ENCODE measurements at regions not wholly inside any gene's neighbourhood (a gene's known extent, or its start where the extent isn't known, plus 50 kb on each side); places are given as distances from the start of the nearest gene placed in this dataset.
"Not testable (repeated sequence)": the region's sequence is repeated elsewhere in the genome, so short reads cannot be mapped to it uniquely, and the experiment has no call there.

DNA sequence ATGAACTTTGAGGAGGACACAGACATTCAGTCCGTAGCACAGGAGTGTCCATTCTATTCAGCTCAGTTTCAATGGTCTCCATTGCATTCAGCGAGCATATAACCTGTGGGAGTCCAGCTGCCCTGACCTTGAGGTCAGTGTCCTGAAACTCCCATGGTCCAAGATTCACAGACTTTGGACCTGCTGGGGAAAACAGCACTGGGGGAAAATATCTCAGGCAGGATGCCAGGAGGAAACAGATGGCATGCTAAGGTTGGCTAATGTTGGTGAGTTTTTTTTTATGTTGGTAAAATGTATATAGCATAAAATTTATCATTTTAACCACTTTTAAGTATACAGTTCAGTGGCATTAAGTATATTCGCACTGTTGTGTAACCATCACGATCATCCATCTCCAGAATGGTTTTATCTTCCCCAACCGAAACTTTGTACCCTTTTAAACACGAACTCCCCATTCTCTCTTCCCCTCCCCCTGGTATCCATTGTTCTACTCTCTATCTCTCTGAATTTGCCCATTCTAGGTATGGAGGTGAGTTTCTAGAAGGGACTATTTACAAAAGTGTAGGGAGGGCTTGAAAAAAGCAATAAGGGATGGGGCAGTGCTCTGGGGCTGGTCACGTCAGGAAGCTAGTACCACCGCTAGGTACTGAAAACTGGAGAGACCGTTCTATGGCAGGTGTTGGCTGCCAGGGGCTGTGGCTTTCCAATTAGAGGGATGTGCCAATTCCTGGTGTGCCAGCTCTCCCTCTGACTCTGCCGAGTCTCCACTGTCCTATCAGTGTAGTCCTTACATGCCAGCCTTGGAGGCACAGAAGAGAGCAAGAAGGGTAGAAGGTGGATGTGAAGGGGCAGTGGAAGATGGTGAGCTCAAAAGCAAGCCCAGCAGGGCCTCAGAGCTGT lies 85.3 kb downstream of the FOXD2 start:
- in situ Hi-C loops (cut with MboI; ENCODE audit: low sequenced_read_pairs): no loop called here

DNA sequence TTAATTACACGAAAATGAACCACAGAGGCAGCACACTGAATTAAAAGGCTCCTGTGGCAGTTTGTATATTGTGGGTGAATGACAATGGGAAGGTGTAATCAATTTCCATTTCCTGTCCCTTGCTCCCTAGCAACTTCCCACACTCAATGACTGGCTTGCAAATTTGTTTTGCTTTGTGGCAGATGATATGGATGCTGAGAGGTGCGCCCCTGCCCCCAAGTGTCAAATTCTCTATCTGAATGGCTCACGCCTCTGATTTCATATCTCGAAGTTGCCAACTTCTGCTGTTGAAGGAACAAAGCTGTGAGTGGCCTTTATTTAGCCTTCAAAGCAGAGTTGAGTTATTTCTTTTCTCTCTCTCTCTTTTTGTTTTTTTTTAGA lies 86.0 kb downstream of the FOXD2 start:
- in situ Hi-C loops (cut with MboI; ENCODE audit: low sequenced_read_pairs): no loop called here

DNA sequence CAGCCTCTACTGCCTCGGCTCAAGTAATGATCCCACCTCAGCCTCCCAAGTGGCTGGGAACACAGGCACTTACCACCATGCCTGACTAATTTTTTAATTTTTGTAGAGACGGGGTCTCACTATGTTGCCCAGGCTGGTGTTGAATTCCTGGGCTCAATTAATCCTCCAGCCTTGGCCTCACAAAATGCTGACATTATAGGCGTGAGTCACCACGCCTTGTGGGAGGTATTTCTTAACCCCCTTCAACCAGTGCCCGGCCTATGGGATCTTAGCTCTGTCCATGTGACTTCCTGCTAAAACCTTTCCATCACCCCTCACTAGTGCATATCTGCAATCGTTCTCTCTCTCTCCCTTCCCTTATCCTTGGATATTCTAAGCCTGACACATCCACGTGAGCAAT lies 86.4 kb downstream of the FOXD2 start:
- in situ Hi-C loops (cut with MboI; ENCODE audit: low sequenced_read_pairs): no loop called here

DNA sequence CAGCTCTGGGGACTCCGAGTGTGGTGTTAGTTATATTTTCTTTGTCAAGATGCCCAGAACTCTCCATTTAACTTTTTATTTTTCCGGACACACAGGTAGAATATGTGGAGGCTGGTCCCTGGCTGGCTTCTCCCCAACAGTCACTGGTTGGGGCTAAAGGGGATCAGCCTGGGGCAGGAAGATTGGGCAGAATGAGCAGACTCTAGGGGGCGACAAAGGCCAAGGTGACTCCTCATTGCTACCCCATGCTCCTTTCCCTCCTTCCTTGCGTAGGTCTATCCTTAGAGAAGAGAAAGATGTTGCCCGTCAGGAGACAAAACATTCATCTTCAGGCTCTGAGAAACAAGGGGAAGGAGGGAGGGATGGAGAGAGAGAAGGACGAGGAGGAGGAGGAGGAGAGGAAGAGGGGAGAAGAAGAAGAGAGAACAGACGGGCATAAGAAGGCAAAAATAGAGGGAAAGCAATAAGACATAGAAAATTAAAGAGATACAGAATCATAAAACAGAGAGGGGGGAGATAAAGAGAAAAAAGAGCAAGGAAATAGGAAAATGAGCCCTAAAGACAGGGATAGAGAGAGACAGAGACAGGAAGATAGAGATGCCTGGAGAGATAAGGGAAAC lies 89.9 kb downstream of the FOXD2 start:
- in situ Hi-C loops (cut with MboI; ENCODE audit: low sequenced_read_pairs): no loop called here

DNA sequence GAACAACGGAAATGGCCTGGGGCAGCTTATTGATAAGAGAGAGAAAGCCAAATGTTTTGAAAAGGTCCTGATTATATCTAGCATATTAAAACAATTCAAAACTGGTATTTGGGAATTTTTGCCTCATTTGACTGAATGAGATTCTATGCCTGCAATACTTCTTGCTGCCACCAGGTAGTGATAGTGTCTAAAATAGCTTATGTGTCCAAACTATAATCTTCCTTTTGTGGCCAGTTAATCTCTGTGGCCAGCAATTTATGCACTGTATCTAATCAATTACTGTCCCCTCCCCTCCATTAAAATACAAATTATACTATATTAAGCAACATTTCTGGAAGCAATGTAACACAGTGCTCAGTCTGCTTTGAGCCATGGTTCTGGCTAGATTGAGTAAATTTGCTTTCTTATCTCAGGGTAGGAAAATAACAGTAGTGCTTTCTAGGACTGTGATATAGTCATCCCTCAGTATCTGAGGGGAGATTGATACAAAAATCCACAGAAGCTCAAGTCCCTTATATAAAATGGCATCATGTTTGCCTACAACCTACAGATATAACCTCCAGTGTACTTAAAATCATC lies 91.8 kb downstream of the FOXD2 start:
- in situ Hi-C loops (cut with MboI; ENCODE audit: low sequenced_read_pairs): no loop called here

DNA sequence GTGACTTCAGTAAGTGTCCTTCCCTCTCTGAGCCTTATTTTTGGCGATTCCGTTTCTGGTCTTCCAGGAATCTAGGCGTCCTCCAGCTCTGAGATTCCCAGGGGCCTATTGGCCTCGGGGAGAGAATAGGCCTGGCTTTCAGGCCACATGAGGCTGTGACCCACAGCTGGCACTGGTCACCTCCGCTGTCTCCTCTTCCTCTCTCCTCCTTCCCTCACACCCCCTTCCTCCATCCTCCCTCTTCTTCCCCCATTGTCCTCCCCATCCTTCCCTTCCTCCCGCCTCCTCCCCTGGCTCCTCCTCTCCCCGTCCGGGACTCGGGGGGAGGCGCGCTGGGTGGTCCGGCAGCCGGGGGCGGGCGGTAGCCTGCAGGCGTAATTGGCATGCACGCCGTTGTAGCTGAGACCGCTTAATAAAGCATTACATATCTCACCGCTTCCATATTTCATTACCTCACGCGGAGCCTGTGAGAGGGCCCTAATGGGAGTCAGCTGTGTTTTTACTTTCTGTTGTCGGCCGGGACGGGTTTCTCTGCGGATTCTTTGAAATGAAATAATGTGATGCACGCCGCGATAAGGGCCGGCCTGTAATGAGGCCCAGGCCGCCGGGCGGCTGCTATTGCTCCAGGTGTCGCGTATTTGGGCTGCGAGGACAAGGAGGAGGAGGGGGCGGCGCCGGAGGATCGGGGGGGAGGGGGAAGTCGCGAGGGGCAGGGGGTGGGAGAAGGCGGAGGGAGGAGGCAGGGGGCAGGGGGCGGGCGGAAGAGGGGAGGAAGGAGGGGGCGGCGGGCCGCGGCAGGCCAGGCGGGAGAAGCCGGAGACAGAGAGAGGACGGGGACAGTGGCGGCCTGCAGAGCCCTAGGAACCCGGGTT lies 95.3 kb downstream of the FOXD2 start:
- in situ Hi-C loops (cut with MboI; ENCODE audit: low sequenced_read_pairs): no loop called here

DNA sequence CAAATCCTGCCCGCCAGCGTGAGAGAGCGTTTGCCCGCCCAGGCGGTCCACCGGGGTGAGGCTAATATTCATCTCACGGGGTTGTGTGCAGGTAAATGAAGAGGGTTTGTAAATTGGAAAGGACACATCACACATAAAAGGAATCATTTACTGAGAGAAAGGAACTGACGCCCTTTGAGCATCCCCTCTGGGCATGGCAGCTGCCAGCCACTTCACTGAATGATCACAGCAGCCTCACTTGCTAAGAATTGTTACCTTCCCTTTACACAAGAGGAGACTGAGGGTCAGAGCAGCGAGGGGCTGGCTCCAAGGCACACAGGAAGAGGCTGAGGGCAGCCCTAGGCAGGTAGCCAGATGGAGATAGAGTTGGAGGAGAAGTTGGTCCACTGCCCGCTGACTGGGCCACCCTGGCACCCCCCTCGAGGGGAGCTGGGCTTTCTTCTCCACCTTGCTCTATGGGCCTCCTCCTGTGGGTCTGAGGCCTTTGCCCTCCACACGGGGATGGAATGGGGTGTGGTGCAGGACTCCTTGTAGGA lies 96.0 kb downstream of the FOXD2 start:
- in situ Hi-C loops (cut with MboI; ENCODE audit: low sequenced_read_pairs): no loop called here

DNA sequence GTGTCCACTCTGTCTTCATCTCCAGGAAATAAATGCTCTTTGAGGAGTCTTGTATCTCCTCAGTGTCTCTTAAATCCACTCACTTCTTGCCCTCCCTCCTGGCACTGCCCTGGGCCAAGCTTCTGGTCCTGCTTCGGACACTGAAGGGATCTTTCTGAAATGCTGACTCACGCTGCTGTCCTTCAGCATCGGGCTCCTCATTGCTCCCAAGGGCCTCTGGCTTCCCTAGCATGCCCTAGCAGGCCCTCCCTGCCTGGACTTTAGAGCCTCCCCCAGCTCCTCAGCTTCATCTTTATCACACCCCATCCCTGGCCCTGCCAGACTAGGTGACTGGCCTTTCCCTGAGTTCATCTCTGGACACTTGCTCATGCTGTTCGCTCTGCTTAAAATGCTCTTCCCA lies 96.6 kb downstream of the FOXD2 start:
- in situ Hi-C loops (cut with MboI; ENCODE audit: low sequenced_read_pairs): no loop called here

DNA sequence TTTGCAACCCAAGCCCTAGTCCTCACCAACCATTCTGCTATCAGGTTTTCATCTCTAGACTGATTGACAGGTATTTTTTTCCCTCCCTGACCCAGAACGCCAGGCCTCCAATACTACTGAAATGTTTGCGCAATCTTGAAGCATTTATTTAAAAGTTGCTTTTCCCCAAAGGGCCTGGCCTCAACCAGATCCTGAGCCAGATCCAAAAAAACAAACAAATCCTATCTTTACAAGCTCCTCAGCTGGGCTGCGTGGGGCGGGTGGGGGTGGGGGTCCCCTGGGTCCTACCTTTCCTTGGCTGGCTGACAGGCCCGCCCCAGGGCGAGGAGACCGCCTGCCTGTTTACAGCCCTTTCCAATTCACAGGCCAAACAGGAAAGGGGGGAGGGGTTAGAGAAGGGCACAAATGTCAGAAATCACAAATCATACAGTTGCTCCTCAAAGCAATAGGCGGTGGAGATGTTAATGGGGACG lies 98.8 kb downstream of the FOXD2 start:
- in situ Hi-C loops (cut with MboI; ENCODE audit: low sequenced_read_pairs): no loop called here

DNA sequence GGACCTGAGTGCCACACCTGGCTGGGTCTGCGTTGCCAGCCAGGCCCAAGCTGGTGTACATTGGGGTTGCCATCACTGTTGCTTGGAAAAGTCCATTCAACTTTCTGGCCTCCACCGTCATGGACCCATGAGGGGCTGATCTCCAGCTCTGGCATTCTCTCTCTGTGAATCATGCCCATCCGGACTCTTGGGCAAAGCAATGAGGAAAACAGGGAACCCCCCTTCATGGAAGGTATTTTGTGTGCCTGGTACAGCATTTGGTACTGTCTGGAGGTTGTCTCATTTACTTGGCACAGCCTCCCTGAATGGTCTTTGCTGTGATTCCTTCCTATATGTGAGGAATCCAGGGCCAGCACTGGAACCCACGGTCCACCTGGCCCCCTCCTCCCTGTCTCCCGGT lies 99.4 kb downstream of the FOXD2 start:
- in situ Hi-C loops (cut with MboI; ENCODE audit: low sequenced_read_pairs): no loop called here

DNA sequence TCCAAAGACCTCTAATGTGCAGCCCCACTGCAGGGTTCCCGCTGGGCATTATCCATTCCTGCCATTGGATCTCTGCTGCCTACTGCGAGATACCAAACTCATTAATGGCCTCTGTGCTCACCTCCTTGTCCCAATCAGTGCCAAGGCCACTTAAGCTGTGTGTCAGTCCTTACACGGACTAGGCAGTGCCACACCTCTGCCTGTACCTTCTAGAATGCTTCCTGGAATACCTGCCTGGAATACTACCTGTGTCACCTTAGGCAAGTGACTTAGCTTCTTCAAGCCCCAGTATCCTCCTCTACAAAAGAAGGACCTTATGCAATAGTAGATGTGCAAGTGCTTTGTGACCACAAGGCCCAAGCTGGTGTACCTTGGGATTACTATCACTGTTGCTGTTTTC lies 100.1 kb downstream of the FOXD2 start:
- in situ Hi-C loops (cut with MboI; ENCODE audit: low sequenced_read_pairs): no loop called here

DNA sequence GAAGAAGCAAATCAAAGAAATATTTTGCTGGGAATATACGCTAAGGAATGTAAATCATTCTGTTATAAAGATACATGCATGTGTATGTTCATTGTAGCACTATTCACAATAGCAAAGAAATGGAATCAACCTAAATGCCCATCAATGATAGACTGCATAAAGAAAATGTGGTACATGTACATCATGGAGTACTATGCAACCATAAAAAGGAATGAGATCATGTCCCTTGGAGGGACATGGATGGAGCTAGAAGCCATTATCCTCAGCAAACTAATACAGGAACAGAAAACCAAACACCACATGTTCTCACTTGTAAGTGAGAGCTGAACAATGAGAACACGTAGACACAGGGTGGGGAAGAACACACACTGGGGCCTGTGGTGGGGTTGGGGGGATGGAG lies 100.7 kb downstream of the FOXD2 start:
- in situ Hi-C loops (cut with MboI; ENCODE audit: low sequenced_read_pairs): not testable (repeated sequence)

DNA sequence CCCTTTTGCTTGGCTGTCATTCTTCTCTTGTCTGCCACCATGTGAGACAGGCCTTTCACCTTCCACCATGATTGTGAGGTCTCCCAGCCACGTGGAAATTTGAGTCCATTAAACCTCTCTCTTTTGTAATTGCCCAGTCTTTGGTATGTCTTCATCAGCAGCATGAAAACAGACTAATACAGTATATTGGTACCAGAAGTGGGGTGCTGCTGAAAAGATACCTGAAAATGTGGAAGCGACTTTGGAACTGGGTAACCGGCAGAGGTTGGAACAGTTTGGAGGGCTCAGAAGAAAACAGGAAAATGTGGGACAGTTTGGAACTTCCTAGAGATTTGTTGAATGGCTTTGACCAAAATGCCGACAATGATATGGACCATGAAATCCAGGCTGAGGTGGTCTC lies 103.9 kb downstream of the FOXD2 start:
- in situ Hi-C loops (cut with MboI; ENCODE audit: low sequenced_read_pairs): not testable (repeated sequence)

DNA sequence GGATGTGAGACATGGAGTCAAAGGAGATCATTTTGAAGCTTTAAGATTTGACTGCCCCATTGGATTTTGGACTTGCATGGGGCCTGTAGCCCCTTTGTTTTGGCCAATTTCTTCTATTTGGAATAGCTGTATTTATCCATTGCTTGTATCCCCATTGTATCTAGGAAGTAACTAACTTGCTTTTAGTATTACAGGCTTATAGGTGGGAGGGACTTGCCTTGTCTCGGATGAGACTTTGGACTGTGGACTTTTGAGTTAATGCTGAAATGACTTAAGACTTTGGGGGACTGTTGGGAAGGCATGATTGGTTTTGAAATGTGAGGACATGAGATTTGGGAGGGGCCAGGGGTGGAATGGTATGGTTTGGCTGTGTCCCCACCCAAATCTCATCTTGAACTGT lies 105.2 kb downstream of the FOXD2 start:
- in situ Hi-C loops (cut with MboI; ENCODE audit: low sequenced_read_pairs): not testable (repeated sequence)

DNA sequence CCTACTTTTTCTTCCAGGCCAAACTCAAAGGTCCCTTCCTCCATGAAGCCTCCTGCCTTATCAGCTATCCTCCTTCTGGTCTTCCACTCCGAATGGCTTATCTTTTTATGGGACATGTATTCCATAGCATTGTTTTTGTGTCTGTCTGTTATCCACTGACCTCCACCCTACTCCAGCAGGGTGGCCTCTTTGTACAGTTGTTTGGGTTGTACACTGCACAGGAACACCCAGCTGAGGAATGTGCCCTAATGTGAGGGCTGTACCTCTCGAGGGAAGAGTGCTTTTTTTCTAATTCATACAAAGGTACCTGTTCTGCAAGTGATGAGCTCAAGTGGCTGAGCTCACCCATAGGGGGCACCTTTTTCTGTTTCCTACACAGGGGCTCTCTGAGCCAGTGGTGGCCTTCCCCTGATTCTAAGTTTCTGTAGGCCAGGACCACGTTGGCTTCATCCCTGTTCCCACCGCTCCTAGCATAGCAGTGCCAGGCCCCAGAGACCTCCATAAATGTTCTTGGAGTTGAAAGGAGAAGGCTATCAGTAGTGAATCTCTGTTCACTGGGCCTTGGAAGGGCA lies 108.2 kb downstream of the FOXD2 start:
- in situ Hi-C loops (cut with MboI; ENCODE audit: low sequenced_read_pairs): no loop called here

DNA sequence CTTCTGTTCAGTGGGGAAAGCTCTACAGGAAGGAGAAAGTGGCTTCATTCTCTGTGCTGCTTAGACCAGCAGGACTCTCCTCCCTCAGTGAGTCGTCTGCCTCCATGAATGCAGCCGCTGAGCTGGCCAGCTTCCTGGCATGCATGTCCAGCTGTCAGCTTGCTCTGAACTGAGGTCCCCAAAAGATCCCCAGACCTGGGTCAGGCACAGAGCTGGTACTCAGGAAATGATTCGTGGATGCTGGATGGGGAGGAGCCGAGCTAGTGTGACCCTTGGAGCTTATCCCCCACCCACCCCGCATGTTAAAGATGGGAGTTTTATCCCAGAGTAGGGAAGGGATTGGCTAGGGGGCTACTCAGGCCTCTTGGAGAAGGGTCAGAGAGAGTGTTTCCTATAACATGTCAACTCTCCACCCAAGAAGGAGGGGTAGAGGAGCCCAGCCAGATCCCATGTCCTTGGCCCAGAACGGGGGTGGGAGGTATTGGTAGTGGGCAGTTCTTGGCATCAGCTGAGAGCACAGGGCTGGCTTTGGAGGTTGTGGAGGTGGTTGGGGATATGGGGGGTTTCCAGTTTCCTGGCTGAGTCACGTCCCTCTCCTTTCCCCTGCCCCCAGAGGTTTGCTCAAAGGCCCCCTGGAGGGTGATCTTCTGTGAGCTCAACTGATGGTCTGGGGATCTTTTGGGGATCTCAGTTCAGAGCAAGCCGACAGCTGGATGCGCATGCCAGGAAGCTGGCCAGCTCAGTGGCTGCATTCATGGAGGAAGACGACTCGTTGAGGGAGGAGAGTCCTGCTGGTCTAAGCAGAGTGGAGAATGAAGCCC lies 110.1 kb downstream of the FOXD2 start:
- in situ Hi-C loops (cut with MboI; ENCODE audit: low sequenced_read_pairs): no loop called here

DNA sequence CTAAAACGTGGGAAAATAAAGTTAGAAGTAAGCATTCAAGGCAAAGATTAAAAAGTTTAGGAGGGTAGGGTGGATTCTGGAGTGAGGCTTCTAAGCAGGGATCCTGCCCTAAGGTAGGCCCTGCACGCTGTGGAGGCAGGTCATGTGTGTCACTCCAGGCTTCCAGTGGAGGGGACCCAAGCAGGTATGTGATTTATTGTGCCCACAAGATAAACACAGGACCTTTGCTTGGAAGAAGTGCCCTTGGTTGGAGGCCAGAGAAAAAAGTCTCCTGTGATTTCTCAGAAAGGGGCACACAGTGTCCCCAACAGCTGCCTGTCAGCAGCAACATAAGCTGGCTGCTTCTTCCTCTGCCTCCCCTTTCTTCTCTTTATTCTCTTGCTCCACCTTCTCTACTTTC lies 110.8 kb downstream of the FOXD2 start:
- in situ Hi-C loops (cut with MboI; ENCODE audit: low sequenced_read_pairs): no loop called here

DNA sequence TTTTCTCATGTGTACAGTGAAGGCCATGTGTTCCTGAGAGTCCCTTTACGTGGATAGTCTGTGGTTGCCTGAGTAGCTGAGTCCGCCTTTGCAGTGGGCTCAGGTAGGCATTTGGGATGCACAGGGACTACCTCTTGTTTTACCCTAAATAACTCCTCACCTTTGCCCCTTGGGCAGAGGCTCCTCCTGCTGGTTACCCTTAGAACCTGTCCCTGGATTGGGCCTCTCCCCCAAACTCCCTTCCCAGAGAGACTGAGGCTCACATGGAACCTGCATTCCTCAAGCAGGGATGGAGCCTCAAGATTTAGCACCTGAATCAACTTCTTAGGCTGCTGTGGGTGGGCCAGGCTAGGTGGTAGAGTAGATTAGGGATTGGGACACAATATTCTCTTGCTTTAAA lies 111.7 kb downstream of the FOXD2 start:
- in situ Hi-C loops (cut with MboI; ENCODE audit: low sequenced_read_pairs): no loop called here

DNA sequence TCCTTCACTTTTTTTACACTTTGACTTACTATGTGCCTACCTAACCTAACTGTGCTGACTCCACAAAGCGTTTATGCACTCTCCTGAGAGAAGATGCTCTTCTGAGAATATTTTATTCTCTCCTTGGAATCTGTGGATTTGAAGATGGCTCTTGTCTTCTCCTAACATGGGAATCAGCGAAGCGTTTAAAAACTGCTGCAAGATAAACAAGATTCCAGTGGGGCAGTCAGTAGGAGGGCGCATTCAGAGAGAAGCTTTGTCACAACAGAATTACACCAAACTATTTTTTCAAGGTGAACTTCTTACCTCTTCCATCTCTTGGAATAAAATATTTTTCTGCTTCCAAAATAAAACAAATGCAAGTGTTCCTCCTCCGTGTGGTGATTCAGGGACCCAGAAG lies 113.1 kb downstream of the FOXD2 start:
- in situ Hi-C loops (cut with MboI; ENCODE audit: low sequenced_read_pairs): no loop called here

Measured in HL-60/S4 treated with retinoic acid at 250 ng/mL for 4 days and 3 days (cell line).